ENCODE measurements at regions not wholly inside any gene's neighbourhood (a gene's known extent, or its start where the extent isn't known, plus 50 kb on each side); places are given as distances from the start of the nearest gene placed in this dataset.

DNA sequence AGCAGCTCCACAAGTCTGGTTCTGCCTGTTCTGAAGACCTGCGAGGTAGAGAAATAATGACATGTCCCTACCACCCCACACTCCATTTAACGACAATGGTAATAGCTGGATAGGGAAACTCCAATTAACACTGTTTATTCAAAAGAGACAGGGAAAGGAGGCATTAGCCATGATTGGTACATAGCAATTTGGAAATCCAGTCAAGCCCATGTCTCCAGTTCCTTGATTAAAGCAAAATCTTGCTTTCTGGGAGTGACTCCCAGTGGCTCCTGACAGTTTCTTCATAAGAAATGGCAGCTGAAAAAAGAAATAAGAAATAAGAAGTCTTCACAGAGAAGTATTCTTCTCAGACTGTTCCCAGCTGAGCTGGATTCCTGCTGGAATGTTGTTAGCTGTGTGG lies 140.7 kb upstream of the LYZL2 start:
- TF ChIP-seq, protein P1, sequence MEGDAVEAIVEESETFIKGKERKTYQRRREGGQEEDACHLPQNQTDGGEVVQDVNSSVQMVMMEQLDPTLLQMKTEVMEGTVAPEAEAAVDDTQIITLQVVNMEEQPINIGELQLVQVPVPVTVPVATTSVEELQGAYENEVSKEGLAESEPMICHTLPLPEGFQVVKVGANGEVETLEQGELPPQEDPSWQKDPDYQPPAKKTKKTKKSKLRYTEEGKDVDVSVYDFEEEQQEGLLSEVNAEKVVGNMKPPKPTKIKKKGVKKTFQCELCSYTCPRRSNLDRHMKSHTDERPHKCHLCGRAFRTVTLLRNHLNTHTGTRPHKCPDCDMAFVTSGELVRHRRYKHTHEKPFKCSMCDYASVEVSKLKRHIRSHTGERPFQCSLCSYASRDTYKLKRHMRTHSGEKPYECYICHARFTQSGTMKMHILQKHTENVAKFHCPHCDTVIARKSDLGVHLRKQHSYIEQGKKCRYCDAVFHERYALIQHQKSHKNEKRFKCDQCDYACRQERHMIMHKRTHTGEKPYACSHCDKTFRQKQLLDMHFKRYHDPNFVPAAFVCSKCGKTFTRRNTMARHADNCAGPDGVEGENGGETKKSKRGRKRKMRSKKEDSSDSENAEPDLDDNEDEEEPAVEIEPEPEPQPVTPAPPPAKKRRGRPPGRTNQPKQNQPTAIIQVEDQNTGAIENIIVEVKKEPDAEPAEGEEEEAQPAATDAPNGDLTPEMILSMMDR (IDR thresholded peaks at IDR 0.05) = no peak
- H3K27me3 ChIP-seq (ENCODE audit: control insufficient read depth in 2 of 2, insufficient read depth in 2 of 2, low read length in 2 of 2) = no peaks in the 10 kb centered on the region
- H3K4me1 ChIP-seq (ENCODE audit: control insufficient read depth in 1 of 2, insufficient read depth in 2 of 2, low read length in 2 of 2) = no peaks in the 10 kb centered on the region
- Mint-ChIP-seq H3K4me1 (no peaks in the 10 kb centered on the region), H3K27ac (no peak overlapping the region), H3K36me3 (no peaks in the 10 kb centered on the region), H3K27me3 (ENCODE audit: low read depth in 3 of 3) (no peaks in the 10 kb centered on the region), H3K4me3 (no peak overlapping the region), H3K9me3 (peaks cover 12 to 37% (median 34%) of the 10 kb centered on the region in 7 donors)
- no CpG with 5 or more reads among the region's 2 CpGs for WGBS (ENCODE audit: insufficient coverage)
- no peak overlapping the region for H2AFZ ChIP-seq (ENCODE audit: insufficient read depth, low read depth, low read length, poor library complexity, severe bottlenecking)
- H4K20me1 ChIP-seq (ENCODE audit: insufficient read depth, low read length) = no peaks in the 10 kb centered on the region
- DNase-seq = no peak
- H3K79me2 ChIP-seq (ENCODE audit: insufficient read depth, low read length) = no peaks in the 10 kb centered on the region
- H3K4me2 ChIP-seq (replicated peaks; ENCODE audit: extremely low read depth, low read length, poor library complexity, severe bottlenecking) = no peak overlapping the region
- H3K9ac ChIP-seq (ENCODE audit: insufficient read depth, low read length, poor library complexity, severe bottlenecking) = no peak overlapping the region
- peaks cover 30 to 32% of the 10 kb centered on the region in 2 donors for H3K9me3 ChIP-seq (replicated peaks in 1 of 2; ENCODE audit: control insufficient read depth in 1 of 2, insufficient read depth in 1 of 2, low read length in 2 of 2)
- no peak overlapping the region for H3K27ac ChIP-seq (ENCODE audit: low read depth in 1 of 2, low read length in 2 of 2)
- no peaks in the 10 kb centered on the region for H3K36me3 ChIP-seq (replicated peaks in 1 of 2; ENCODE audit: control insufficient read depth in 1 of 2, insufficient read depth in 2 of 2, low read length in 2 of 2)
- intact Hi-C loops (cut with micrococcal nuclease) = no loop called here
- H3K4me3 ChIP-seq (replicated peaks in 1 of 3; ENCODE audit: low read depth in 2 of 3, low read length in 3 of 3) = no peak overlapping the region

DNA sequence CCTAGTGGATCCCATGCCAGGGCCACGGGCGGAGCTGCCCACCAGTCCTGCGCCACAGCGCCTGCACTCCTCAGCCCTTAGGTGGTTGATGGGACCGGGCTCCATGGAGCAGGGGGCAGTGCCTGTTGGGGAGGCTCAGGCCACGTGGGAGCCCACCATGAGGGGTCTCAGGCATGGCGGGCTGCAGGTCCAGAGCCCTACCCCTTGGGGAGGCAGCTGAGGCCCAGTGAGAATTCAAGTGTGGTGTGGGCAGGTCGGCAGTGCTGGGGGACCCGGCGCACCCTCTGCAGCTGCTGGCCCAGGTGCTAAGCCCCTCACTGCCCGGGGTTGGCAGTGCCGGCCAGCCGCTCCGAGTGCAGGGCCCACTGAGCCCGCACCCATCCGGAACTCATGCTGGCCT lies 139.8 kb upstream of the LYZL2 start:
- Histone ChIP-seq H3K79me2 (ENCODE audit: insufficient read depth, low read length) (no peaks in the 10 kb centered on the region), H3K4me3 (replicated peaks in 1 of 3; ENCODE audit: low read depth in 2 of 3, low read length in 3 of 3) (no peak overlapping the region), H3K27ac (ENCODE audit: low read depth in 1 of 2, low read length in 2 of 2) (no peak overlapping the region), H3K4me2 (replicated peaks; ENCODE audit: extremely low read depth, low read length, poor library complexity, severe bottlenecking) (no peak overlapping the region), H3K9ac (ENCODE audit: insufficient read depth, low read length, poor library complexity, severe bottlenecking) (no peak overlapping the region), H2AFZ (ENCODE audit: insufficient read depth, low read depth, low read length, poor library complexity, severe bottlenecking) (no peak overlapping the region), H3K4me1 (ENCODE audit: control insufficient read depth in 1 of 2, insufficient read depth in 2 of 2, low read length in 2 of 2) (no peaks in the 10 kb centered on the region), H3K36me3 (replicated peaks in 1 of 2; ENCODE audit: control insufficient read depth in 1 of 2, insufficient read depth in 2 of 2, low read length in 2 of 2) (no peaks in the 10 kb centered on the region), H3K27me3 (ENCODE audit: control insufficient read depth in 2 of 2, insufficient read depth in 2 of 2, low read length in 2 of 2) (no peaks in the 10 kb centered on the region), H4K20me1 (ENCODE audit: insufficient read depth, low read length) (no peaks in the 10 kb centered on the region), H3K9me3 (replicated peaks in 1 of 2; ENCODE audit: control insufficient read depth in 1 of 2, insufficient read depth in 1 of 2, low read length in 2 of 2) (peaks cover 30 to 32% of the 10 kb centered on the region in 2 donors)
- no peaks in the 10 kb centered on the region for H3K36me3 Mint-ChIP-seq
- H3K27ac Mint-ChIP-seq = no peak overlapping the region
- H3K27me3 Mint-ChIP-seq (ENCODE audit: low read depth in 3 of 3) = no peaks in the 10 kb centered on the region
- peaks cover 12 to 37% (median 34%) of the 10 kb centered on the region in 7 donors for H3K9me3 Mint-ChIP-seq
- peaks cover under 1% of the 10 kb centered on the region for H3K4me1 Mint-ChIP-seq
- WGBS (ENCODE audit: insufficient coverage) = 96% methylated on average over 15 of the region's 16 CpGs
- intact Hi-C loops (cut with micrococcal nuclease) = no loop called here
- no peak overlapping the region for H3K4me3 Mint-ChIP-seq
- DNase-seq = no peak
- TF ChIP-seq, protein P1 (IDR thresholded peaks at IDR 0.05) = no peak

Measured in CD14-positive monocyte (primary cell).